DOHH2 (cell line): ENCODE measurements at regions not wholly inside any gene's neighbourhood (a gene's known extent, or its start where the extent isn't known, plus 50 kb on each side); places are given as distances from the start of the nearest gene placed in this dataset.

Experiments
- EZH2phosphoT487 ChIP-seq: fragments of 200-600 bp; sonication (generic); IDR thresholded peaks from 2 replicates; pipeline ENCODE4 v1.6.1; 2017; ENCODE audit warnings: borderline replicate concordance, mild to moderate bottlenecking, antibody characterized with exemption, low read length, moderate library complexity, mixed read lengths
- TF ChIP-seq, protein P1 (sequence below): fragments of 200-600 bp; sonication (generic); IDR thresholded peaks from one replicate; pipeline ENCODE4 v1.5.1; 2014; ENCODE audit warnings: antibody characterized with exemption, mild to moderate bottlenecking, low read depth, low read length; ENCODE audit not compliant: poor library complexity, severe bottlenecking

DNA sequence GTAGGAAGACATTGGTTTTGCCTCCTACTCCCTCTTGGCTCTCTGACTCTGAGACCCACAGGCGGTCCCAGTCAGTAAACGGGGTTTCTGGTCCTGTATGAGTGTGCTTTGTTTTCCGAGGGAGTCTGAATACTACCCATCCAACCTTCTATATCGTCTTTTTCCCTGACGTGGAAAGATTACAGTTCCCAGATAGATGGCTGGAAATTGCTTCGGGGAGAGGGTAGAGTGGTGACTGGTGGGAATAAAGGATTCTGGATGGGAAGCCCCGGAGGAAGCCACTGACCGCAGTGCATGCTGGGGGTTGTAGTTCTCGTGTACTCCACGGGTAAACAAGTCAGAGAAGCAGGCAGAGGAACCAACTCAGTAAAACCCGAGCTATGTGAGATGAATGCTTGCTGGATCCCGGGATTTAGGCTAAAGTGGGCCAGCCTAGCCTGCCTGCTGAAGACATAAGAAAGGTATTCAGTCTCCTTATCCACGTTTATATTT lies 66.2 kb upstream of the IRF2BP2 start:
- TF ChIP-seq, protein P1, sequence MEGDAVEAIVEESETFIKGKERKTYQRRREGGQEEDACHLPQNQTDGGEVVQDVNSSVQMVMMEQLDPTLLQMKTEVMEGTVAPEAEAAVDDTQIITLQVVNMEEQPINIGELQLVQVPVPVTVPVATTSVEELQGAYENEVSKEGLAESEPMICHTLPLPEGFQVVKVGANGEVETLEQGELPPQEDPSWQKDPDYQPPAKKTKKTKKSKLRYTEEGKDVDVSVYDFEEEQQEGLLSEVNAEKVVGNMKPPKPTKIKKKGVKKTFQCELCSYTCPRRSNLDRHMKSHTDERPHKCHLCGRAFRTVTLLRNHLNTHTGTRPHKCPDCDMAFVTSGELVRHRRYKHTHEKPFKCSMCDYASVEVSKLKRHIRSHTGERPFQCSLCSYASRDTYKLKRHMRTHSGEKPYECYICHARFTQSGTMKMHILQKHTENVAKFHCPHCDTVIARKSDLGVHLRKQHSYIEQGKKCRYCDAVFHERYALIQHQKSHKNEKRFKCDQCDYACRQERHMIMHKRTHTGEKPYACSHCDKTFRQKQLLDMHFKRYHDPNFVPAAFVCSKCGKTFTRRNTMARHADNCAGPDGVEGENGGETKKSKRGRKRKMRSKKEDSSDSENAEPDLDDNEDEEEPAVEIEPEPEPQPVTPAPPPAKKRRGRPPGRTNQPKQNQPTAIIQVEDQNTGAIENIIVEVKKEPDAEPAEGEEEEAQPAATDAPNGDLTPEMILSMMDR, result no peak
- no peak for TF ChIP-seq EZH2phosphoT487
